DND-41 (cell line): ENCODE measurements at regions not wholly inside any gene's neighbourhood (a gene's known extent, or its start where the extent isn't known, plus 50 kb on each side); places are given as distances from the start of the nearest gene placed in this dataset.

Source experiments
- CTCF ChIP-seq: IDR thresholded peaks from 2 replicates; pipeline ENCODE4 v1.5.1; 2012; ENCODE audit warnings: borderline replicate concordance, low read length, moderate library complexity, mild to moderate bottlenecking; ENCODE audit not compliant: poor library complexity, severe bottlenecking; ENCODE audit errors: extremely low read depth
- EZH2 ChIP-seq: IDR thresholded peaks from 3 replicates; pipeline ENCODE4 v1.6.1; 2012; ENCODE audit warnings: borderline replicate concordance, low read depth, mild to moderate bottlenecking, moderate library complexity, low read length, inconsistent platforms; ENCODE audit not compliant: severe bottlenecking

- TF ChIP-seq CTCF: no peak
- TF ChIP-seq EZH2: no peak
Observed at GRCh38 chr13:40208517-40208916, 457.9 kb downstream of the FOXO1 start.
